SK-N-SH (cell line): ENCODE measurements at regions not wholly inside any gene's neighbourhood (a gene's known extent, or its start where the extent isn't known, plus 50 kb on each side); places are given as distances from the start of the nearest gene placed in this dataset.
"Not testable (repeated sequence)": the region's sequence is repeated elsewhere in the genome, so short reads cannot be mapped to it uniquely, and the experiment has no call there.

Experiments used
- CTCF ChIA-PET: fragments of 300-600, 350-600 bp; formaldehyde crosslinking; extraction: SDS; loops from one replicate; lab custom pipeline; 2021; lab: Yijun Ruan, JAX
- POLR2A ChIA-PET: fragments of 350-600 bp; sonication (Branson Sonifier 250); formaldehyde crosslinking; extraction: SDS; loops from one replicate; lab custom pipeline; 2020; ENCODE audit warnings: antibody characterized with exemption, inconsistent platforms; lab: Yijun Ruan, JAX
- DNase-seq: peaks from one replicate; pipeline ENCODE4 v3.0.0; 2012
- H2AFZ ChIP-seq: fragments of 200-600 bp; sonication (generic); 2 replicates; pipeline ENCODE4 v1.8.1; 2016; ENCODE audit warnings: antibody characterized with exemption, mild to moderate bottlenecking, low read depth
- H3F3A ChIP-seq: fragments of 200-600 bp; sonication (generic); replicated peaks from 2 replicates; pipeline ENCODE3; 2016; ENCODE audit warnings: antibody characterized with exemption, mild to moderate bottlenecking; ENCODE audit not compliant: insufficient read depth
- H3K27ac ChIP-seq, 2 experiments: fragments of 200-500 bp in 1 of 2; fragments of 200-600 bp in 1 of 2; sonication (Bioruptor generic) in 1 of 2; sonication (generic), shearing (Covaris generic) in 1 of 2; 2 replicates each; pipeline versions ENCODE4 v1.5.1 to v1.6.1; 2014 to 2016; ENCODE audit warnings: low read depth in 2 of 2, inconsistent platforms in 1 of 2, low read length in 1 of 2, mild to moderate bottlenecking in 1 of 2, mixed read lengths in 1 of 2
- H3K27me3 ChIP-seq: fragments of 200-600 bp; sonication (generic), shearing (Covaris generic); 2 replicates; pipeline ENCODE4 v1.6.1; 2016; ENCODE audit warnings: mixed run types; ENCODE audit not compliant: insufficient read depth
- H3K36me3 ChIP-seq, 2 experiments: fragments of 200-500 bp in 1 of 2; fragments of 200-600 bp in 1 of 2; sonication (Bioruptor generic) in 1 of 2; sonication (generic) in 1 of 2; replicated peaks in 1 of 2; 2 replicates each; pipeline versions ENCODE3 to v1.5.1; 2014 to 2016; ENCODE audit warnings: low read length in 1 of 2, mild to moderate bottlenecking in 1 of 2; ENCODE audit not compliant: insufficient read depth in 2 of 2, control insufficient read depth in 1 of 2
- H3K4me1 ChIP-seq, 2 experiments: fragments of 200-500 bp in 1 of 2; fragments of 200-600 bp in 1 of 2; sonication (Bioruptor generic) in 1 of 2; sonication (generic), shearing (Covaris generic) in 1 of 2; 2 replicates each; pipeline versions ENCODE4 v1.5.1 to v1.6.1; 2014 to 2016; ENCODE audit warnings: low read depth in 1 of 2, low read length in 1 of 2, mixed run types in 1 of 2; ENCODE audit not compliant: insufficient read depth in 2 of 2, control insufficient read depth in 1 of 2
- H3K4me2 ChIP-seq: fragments of 200-600 bp; sonication (generic), shearing (Covaris generic); 2 replicates; pipeline ENCODE4 v1.6.1; 2017; ENCODE audit warnings: mixed run types
- H3K4me3 ChIP-seq, 2 experiments: fragments of 200-500 bp in 1 of 2; fragments of 200-600 bp in 1 of 2; sonication (Bioruptor generic) in 1 of 2; sonication (generic), shearing (Covaris generic) in 1 of 2; 2 replicates each; pipeline versions ENCODE4 v1.5.1 to v1.8.1; 2014 to 2016; ENCODE audit warnings: low read depth in 2 of 2, inconsistent platforms in 1 of 2, low read length in 1 of 2, mild to moderate bottlenecking in 1 of 2, mixed read lengths in 1 of 2, moderate library complexity in 1 of 2
- H3K79me2 ChIP-seq: fragments of 200-600 bp; sonication (generic); 2 replicates; pipeline ENCODE4 v1.8.1; 2017; ENCODE audit warnings: mild to moderate bottlenecking; ENCODE audit not compliant: insufficient read depth
- H3K9ac ChIP-seq: fragments of 200-600 bp; sonication (generic); 2 replicates; pipeline ENCODE4 v1.6.1; 2017; ENCODE audit warnings: mixed run types
- H3K9me2 ChIP-seq: fragments of 200-600 bp; sonication (generic); 2 replicates; pipeline ENCODE4 v1.6.1; 2017; ENCODE audit warnings: mixed run types
- H3K9me3 ChIP-seq: fragments of 200-600 bp; sonication (generic); 2 replicates; pipeline ENCODE4 v1.6.1; 2017; ENCODE audit warnings: mixed run types, mild to moderate bottlenecking, moderate library complexity
- H4K20me1 ChIP-seq: fragments of 200-600 bp; sonication (generic); 2 replicates; pipeline ENCODE4 v1.6.1; 2017; ENCODE audit warnings: mild to moderate bottlenecking, mixed run types; ENCODE audit not compliant: insufficient read depth
- ELF1 ChIP-seq: IDR thresholded peaks from 2 replicates; pipeline ENCODE4 v1.4.0; 2012
- EZH2phosphoT487 ChIP-seq: fragments of 200-600 bp; sonication (generic); IDR thresholded peaks from 2 replicates; pipeline ENCODE4 v1.6.1; 2017; ENCODE audit warnings: low read depth, mixed run types, mild to moderate bottlenecking, antibody characterized with exemption, moderate library complexity, borderline replicate concordance
- FOXJ3 ChIP-seq: sonication (generic); formaldehyde crosslinking; IDR thresholded peaks from 2 replicates; pipeline ENCODE4 v1.5.1; 2020; ENCODE audit warnings: mild to moderate bottlenecking, missing genetic modification reagents
- GABPA ChIP-seq: IDR thresholded peaks from 2 replicates; pipeline ENCODE4 v1.4.0; 2012; ENCODE audit warnings: low read depth, mild to moderate bottlenecking
- SIN3A ChIP-seq: IDR thresholded peaks from 2 replicates; pipeline ENCODE4 v1.6.1; 2012; ENCODE audit warnings: low read depth, mild to moderate bottlenecking, low read length, moderate library complexity, borderline replicate concordance
- TCF12 ChIP-seq: IDR thresholded peaks from 2 replicates; pipeline ENCODE4 v1.4.0; 2012
- TEAD4 ChIP-seq: IDR thresholded peaks from 2 replicates; pipeline ENCODE4 v1.4.0; 2012; ENCODE audit warnings: mild to moderate bottlenecking, borderline replicate concordance; ENCODE audit not compliant: insufficient read depth
- USF2 ChIP-seq: fragments of 150-350 bp; IDR thresholded peaks from 2 replicates; pipeline ENCODE4 v1.6.1; 2017; ENCODE audit warnings: antibody characterized with exemption, low read length, low read depth, borderline replicate concordance
- YY1 ChIP-seq: IDR thresholded peaks from 2 replicates; pipeline ENCODE4 v1.4.0; 2012; ENCODE audit warnings: low read depth, mild to moderate bottlenecking
- WGBS: methylation state at CpG from one replicate; pipeline ENCODE4 v1.1.6; 2017; ENCODE audit warnings: low lambda C conversion rate; 5-methylcytosine and 5-hydroxymethylcytosine counted together

GRCh38 chr5:63089147-63089546 is 510.5 kb downstream of the LRRC70 start (continued):
- TF ChIP-seq USF2 (no peak), YY1 (no peak), SIN3A (no peak), EZH2phosphoT487 (no peak), FOXJ3 (CRISPR knock-in tag) (no peak), ELF1 (no peak)

- peak; percentile 11 for DNase-seq
- H3K27me3 ChIP-seq: no peaks in the 10 kb centered on the region
- CTCF ChIA-PET: no interaction called here
- POLR2A ChIA-PET: no interaction called here
- no peak overlapping the region for H3K4me2 ChIP-seq
- no peak overlapping the region for H3K4me3 ChIP-seq
- H3K4me1 ChIP-seq: no peaks in the 10 kb centered on the region
- no peaks in the 10 kb centered on the region for H3K79me2 ChIP-seq
- no peaks in the 10 kb centered on the region for H4K20me1 ChIP-seq
- 20% methylated on average over 2 of the region's 2 CpGs for WGBS
- H2AFZ ChIP-seq: no peak overlapping the region
- no peak overlapping the region for H3K27ac ChIP-seq
- no peaks in the 10 kb centered on the region for H3F3A ChIP-seq
- no peaks in the 10 kb centered on the region for H3K36me3 ChIP-seq
- no peaks in the 10 kb centered on the region for H3K9me3 ChIP-seq
- H3K9me2 ChIP-seq: no peaks in the 10 kb centered on the region
- TF ChIP-seq GABPA: no peak
- TF ChIP-seq YY1: no peak
- TF ChIP-seq TEAD4: no peak
- no peak overlapping the region for H3K9ac ChIP-seq
These were observed 506.9 kb downstream of the LRRC70 start for GRCh38 chr5:63085561-63085960.

GRCh38 chr5:63083689-63084088 is 505.1 kb downstream of the LRRC70 start:
- H3K27ac ChIP-seq, POLR2A ChIA-PET, H3K9ac ChIP-seq, H3K9me3 ChIP-seq, DNase-seq, CTCF ChIA-PET, H3K4me1 ChIP-seq, H2AFZ ChIP-seq, H3K79me2 ChIP-seq, H3K27me3 ChIP-seq, H3K4me2 ChIP-seq, H3F3A ChIP-seq, H4K20me1 ChIP-seq, H3K4me3 ChIP-seq, H3K36me3 ChIP-seq, H3K9me2 ChIP-seq: not testable (repeated sequence)
- 30% methylated on average over 2 of the region's 22 CpGs for WGBS

GRCh38 chr5:63081402-63081801 is 502.8 kb downstream of the LRRC70 start:
- POLR2A ChIA-PET: no interaction called here
- Histone ChIP-seq H2AFZ (no peak overlapping the region), H3K9me3 (no peaks in the 10 kb centered on the region), H3K79me2 (no peaks in the 10 kb centered on the region), H3K9me2 (no peaks in the 10 kb centered on the region), H4K20me1 (no peaks in the 10 kb centered on the region), H3K4me1 (no peaks in the 10 kb centered on the region), H3K4me3 (no peak overlapping the region), H3K4me2 (no peak overlapping the region), H3K36me3 (no peaks in the 10 kb centered on the region), H3K9ac (no peak overlapping the region), H3F3A (no peaks in the 10 kb centered on the region), H3K27ac (no peak overlapping the region)
- no peak for DNase-seq
- CTCF ChIA-PET: no interaction called here
- TF ChIP-seq TCF12: peak; percentile 7; the same call in 1 of the 2 replicates
- TF ChIP-seq USF2: no peak
- TF ChIP-seq FOXJ3 (CRISPR knock-in tag): no peak
- TF ChIP-seq, all 33 proteins: peak for 1
- H3K27me3 ChIP-seq: no peaks in the 10 kb centered on the region
